NB4 (cell line): ENCODE measurements at regions not wholly inside any gene's neighbourhood (a gene's known extent, or its start where the extent isn't known, plus 50 kb on each side); places are given as distances from the start of the nearest gene placed in this dataset.
A peak's percentile ranks its signal among the peaks of the same experiment; 100 is the strongest.

Experiments
- DNase-seq: peaks from one replicate; pipeline ENCODE4 v3.0.0; 2010; ENCODE audit warnings: low read depth
- H3K4me3 ChIP-seq: one replicate; pipeline ENCODE4 v1.5.1; 2011; ENCODE audit warnings: mild to moderate bottlenecking, low read depth, low read length, moderate library complexity
- CTCF ChIP-seq: IDR thresholded peaks from one replicate; pipeline ENCODE4 v1.5.1; 2012; ENCODE audit warnings: low read depth, low read length
- MAX ChIP-seq: IDR thresholded peaks from 2 replicates; pipeline ENCODE4 v1.6.1; 2011; ENCODE audit warnings: low read depth, low read length
- MYC ChIP-seq: IDR thresholded peaks from 2 replicates; pipeline ENCODE4 v1.6.1; 2011; ENCODE audit warnings: low read depth, low read length
- POLR2A ChIP-seq: IDR thresholded peaks from 2 replicates; pipeline ENCODE4 v1.6.1; 2011; ENCODE audit warnings: mild to moderate bottlenecking; ENCODE audit not compliant: insufficient read length; ENCODE audit errors: extremely low read depth

- TF ChIP-seq CTCF (no peak), MYC (no peak), POLR2A (no peak), MAX (no peak)
- DNase-seq, result no peak
- H3K4me3 ChIP-seq, result no peak overlapping the region
Observed at GRCh38 chr1:226479474-226479873, 69.1 kb upstream of the STUM start.

DNA sequence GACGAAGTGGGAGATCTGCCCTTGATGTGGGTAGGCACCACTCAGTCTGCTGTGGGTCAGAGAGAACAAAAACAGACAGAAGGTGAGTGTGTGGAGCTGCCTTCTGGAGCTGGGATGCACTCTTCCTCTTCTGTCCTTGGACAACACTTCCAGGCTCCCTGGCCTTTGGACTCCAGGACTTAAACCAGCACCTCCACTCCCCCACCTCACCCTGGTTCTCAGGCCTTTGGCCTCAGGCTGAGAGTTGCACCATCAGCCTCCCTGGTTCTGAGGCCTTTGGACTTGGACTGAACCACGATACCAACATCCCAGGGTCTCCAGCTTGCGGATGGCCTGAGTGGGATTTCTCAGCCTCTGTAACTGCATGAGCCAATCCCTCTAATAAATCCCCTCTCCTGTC is 68.1 kb upstream of the STUM start:
- H3K4me3 ChIP-seq, result no peak overlapping the region
- no peak for DNase-seq
- no peak for TF ChIP-seq MYC
- TF ChIP-seq MAX, result no peak
- no peak for TF ChIP-seq CTCF
- no peak for TF ChIP-seq POLR2A

DNA sequence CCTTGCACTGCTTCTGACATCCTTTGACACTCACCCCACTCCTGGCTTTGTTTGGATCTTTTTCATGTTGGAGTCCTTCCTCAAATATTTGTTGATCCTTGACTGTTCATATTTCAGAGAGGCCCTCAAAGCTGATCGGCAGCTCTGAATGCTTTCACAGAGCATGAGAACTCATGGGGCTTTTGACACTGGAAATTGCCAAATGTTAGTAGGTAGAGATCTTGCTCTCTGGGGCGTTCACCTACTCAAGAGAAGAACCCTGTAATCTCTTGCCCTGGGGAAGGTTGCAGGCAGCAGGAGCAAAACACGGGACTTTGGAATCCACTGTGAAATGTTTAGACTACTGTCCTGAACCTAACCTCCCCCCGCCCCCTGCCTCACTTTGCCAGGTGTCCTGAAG is 67.4 kb upstream of the STUM start:
- no peak for TF ChIP-seq MAX
- H3K4me3 ChIP-seq, result no peak overlapping the region
- no peak for DNase-seq

DNA sequence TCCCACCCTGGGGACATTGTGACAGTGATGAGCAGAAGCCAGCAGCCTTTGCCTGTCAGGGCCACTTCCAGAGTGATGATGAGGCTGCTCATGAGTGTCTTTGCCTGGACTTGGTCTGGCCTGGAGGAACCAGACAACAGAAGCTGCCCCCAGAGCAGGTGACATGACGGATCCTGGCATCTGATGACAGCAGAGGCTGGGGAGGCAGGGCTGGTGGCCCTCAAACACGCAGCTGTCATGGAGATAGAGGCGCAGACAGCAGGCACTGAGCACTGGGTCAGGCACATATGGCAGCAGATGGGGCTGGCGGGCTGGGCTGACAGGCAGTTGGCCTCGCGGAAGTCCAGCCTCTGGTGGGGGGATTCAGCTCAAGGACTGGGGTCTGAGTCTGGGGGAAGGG is 66.4 kb upstream of the STUM start:
- no peak for DNase-seq
- no peak for TF ChIP-seq MYC
- TF ChIP-seq CTCF, result no peak
- no peak for TF ChIP-seq POLR2A
- no peak overlapping the region for H3K4me3 ChIP-seq

DNA sequence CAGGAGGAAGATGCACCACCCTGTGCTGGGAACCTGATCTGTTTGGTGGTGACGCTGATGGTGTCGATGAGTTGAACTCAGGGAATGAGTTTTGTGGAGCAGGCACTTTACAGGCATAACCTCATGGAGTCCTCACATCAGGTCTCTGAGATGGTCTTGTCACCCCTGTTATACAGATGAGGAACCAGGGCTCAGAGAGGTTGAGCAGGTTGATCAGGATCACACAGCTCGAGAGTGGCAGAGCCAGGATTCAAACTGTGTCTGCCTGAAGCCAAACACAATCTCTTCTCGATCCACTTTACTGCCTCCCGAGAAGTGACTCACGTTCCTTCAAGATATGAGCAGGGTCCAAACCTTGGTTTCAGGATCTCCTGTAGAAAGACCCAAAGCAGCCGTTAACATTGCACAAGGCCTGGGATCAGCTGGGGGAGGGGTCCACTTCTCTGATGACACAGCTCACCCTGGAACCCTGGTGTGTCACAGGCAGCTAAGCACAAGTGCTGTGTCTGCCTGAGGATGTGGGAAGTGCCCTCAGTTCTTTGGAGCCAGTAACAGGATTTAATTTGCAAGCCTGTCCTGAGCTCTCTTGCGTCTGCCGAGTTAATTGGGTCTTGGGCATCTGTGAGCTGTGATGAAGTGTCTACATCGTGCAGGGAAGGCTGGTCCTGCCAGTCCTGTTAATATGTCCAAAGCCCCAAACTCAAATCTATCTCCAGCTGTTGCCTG is 65.4 kb upstream of the STUM start:
- DNase-seq, result peak; percentile 91
- TF ChIP-seq MYC, result peak; percentile 35; the same call in 1 of the 2 replicates
- TF ChIP-seq POLR2A, result no peak
- H3K4me3 ChIP-seq, result no peak overlapping the region

- TF ChIP-seq POLR2A (no peak), CTCF (no peak), MYC (no peak), MAX (no peak)
- DNase-seq, result no peak
- H3K4me3 ChIP-seq, result no peak overlapping the region
Observed at GRCh38 chr1:226485192-226485591, 63.4 kb upstream of the STUM start.

- no peak overlapping the region for H3K4me3 ChIP-seq
- DNase-seq, result no peak
- TF ChIP-seq POLR2A, result no peak
- TF ChIP-seq MYC, result no peak
- TF ChIP-seq MAX, result no peak
- no peak for TF ChIP-seq CTCF
Observed at GRCh38 chr1:226486161-226486560, 62.4 kb upstream of the STUM start.
